HFF-Myc (cell line): ENCODE measurements at regions not wholly inside any gene's neighbourhood (a gene's known extent, or its start where the extent isn't known, plus 50 kb on each side); places are given as distances from the start of the nearest gene placed in this dataset.

ENCODE experiments used
- DNase-seq: peaks from one replicate; pipeline ENCODE4 v3.0.0-alpha.2; 2011; ENCODE audit warnings: low read depth; ENCODE audit errors: extremely low read depth
- H3K4me3 ChIP-seq: replicated peaks from 2 replicates; pipeline ENCODE4 v1.5.1; 2011; ENCODE audit warnings: low read depth, mild to moderate bottlenecking, control low read depth, low read length
- TF ChIP-seq, protein P1 (sequence below): IDR thresholded peaks from 2 replicates; pipeline ENCODE4 v1.5.1; 2012; ENCODE audit warnings: mild to moderate bottlenecking, low read depth, low read length, control low read depth; ENCODE audit errors: missing control alignments

DNA sequence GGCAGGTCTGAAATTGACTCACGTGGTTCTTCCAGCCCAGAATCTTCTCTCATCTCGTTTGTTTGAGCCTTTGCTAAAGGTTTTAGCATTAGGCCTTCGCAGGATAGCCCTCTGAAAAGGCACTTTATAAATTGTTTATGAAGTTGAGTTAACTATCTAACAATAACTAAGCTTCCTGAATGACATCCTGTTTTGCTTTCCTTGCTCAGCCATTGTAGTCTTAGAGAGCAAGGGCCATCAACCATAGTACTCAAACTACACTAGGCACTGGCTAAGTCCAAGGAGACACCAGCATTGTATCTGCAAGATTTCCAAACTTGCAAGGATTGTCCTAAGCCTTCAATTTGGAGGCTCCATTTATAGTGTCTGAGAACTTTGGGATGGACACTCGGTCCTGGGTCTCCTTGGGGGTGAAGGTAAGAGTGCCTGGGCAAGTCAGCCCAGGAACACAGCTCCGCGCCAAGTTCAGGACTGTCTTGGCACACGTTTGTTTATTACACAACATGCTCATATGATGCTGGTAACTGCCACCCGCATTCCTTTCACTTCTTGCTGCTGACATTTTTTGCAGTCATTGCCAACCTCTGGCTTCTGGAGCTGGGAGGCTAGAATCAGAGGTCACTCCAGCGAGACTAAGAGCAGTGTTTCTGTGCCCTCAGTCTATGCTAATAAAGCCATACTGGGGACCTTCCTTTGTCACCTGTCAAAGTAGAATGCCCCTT lies 151.1 kb downstream of the ESM1 start:
- no peak for DNase-seq
- TF ChIP-seq, protein P1, sequence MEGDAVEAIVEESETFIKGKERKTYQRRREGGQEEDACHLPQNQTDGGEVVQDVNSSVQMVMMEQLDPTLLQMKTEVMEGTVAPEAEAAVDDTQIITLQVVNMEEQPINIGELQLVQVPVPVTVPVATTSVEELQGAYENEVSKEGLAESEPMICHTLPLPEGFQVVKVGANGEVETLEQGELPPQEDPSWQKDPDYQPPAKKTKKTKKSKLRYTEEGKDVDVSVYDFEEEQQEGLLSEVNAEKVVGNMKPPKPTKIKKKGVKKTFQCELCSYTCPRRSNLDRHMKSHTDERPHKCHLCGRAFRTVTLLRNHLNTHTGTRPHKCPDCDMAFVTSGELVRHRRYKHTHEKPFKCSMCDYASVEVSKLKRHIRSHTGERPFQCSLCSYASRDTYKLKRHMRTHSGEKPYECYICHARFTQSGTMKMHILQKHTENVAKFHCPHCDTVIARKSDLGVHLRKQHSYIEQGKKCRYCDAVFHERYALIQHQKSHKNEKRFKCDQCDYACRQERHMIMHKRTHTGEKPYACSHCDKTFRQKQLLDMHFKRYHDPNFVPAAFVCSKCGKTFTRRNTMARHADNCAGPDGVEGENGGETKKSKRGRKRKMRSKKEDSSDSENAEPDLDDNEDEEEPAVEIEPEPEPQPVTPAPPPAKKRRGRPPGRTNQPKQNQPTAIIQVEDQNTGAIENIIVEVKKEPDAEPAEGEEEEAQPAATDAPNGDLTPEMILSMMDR, result no peak
- H3K4me3 ChIP-seq, result no peak overlapping the region

DNA sequence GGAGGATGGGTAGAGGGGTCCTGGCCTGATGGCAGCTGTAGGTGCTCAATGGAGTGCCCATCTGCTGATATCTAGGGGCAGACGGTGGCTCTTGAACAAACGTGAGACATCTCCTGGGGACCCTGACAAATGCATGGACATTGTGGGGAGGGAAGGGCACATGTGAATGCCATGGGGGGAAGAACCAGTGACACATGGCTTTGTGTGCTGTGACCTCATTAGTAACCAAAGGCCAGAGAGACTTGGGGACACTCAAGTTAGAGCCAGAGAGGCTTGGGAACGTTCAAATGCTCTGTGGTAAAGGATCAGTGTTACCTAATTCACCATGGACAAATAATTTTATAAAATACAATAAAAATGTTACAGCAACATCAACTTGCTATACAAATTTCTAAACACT lies 151.8 kb downstream of the ESM1 start:
- TF ChIP-seq, protein P1, result no peak
- no peak for DNase-seq

DNA sequence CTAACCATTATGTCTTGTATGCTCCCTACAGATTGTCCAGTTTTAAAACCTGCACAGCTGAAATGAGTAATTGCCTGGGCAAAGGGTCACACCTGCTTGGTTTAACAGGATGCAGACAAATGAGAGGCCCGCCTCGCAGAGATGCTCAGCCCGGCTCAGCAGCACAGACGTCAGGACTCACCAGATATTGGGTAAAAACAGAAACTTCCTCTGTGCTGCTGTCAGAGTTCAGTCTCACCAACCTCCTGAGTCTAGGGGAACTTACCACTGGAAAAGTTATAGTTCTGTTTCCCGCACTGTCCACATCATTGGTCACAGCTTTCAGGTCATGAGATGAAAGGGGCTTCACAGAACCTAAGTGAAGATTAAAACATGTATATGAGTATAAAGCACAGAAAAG lies 152.5 kb downstream of the ESM1 start:
- TF ChIP-seq, protein P1, result no peak
- no peak for DNase-seq
- H3K4me3 ChIP-seq, result no peak overlapping the region

More for the DNA sequence above, 151.8 kb downstream of the ESM1 start:
- H3K4me3 ChIP-seq, result no peak overlapping the region

DNA sequence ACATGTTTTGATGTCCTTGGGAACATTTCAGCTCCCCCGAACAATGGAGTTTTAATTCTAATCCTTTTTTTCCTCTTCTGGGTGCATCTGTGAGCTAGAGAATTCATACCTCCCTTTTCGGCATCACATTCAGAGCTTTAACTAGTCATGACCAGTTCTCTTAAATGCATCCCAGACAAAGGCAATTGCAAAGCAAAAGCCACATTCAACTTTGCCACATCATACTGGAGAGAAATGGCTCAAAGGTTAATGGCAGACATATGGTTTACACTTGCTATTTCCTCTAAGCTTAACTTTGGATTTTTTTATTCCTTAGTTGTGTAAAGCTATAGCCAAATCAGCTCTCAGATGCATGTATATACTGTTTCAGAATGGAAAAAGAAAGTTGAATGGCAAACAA lies 153.3 kb downstream of the ESM1 start:
- H3K4me3 ChIP-seq, result no peak overlapping the region
- peak; percentile 90 for DNase-seq
- TF ChIP-seq, protein P1, result no peak

DNA sequence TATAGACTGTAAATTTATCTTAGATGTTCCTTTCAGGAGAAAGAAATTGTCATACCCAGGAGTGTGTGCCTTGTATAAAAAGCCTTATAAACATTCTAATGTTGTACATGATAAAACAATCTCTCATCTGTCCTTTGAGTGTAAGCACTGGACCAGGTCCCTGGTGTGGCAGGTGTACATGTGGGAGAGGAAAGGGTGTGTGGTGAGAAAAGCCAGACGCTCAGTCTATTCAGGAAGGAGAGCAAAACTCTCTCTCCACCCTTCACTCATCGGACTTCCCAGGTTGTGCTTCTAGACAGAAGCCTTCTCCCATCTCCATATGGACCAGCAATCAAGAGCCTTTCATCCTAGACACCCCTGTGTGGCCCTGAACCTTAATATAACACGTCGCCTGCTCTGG lies 154.2 kb downstream of the ESM1 start:
- H3K4me3 ChIP-seq, result no peak overlapping the region
- TF ChIP-seq, protein P1, result no peak
- DNase-seq, result no peak

DNA sequence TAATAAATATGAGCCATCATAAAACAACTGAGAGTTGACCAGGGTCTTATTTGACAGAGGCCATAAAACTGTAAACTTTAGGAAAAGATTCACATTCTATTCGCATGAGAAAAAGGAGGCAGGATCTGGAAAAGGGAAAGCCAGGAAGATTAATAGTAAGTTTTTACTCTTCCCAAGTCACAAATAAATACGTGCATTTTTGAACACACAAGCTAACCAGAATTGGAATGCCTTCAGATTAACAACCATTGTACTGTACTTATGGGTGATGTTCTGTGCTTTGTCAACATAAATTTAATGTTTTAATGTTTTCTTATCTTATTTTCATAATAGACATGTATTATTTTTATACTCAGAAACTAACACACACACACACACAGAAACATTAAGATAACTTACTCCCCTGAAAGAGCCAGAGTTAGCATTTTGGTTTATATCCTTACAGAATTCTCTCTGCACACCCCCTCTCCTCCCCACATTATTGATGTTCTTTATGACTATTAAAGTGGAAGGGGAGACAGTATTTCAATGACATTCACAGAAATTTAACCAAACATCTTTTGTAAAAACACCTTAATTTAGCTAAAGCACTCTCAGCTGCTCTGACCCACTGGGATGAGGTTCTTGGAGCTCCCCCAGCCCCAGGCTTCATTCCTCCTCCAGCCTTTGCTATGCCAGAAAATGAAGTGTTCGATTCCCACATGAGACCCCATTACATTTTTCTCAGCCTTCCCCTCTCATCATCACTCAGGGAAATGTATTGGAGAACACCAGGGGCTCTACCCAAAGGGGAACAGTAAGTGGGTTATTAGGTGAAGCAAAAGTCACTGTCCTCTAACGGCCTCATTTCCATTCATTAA lies 155.5 kb downstream of the ESM1 start:
- DNase-seq, result no peak
- H3K4me3 ChIP-seq, result no peak overlapping the region
- TF ChIP-seq, protein P1, result no peak
